ENCODE measurements at regions not wholly inside any gene's neighbourhood (a gene's known extent, or its start where the extent isn't known, plus 50 kb on each side); places are given as distances from the start of the nearest gene placed in this dataset.

DNA sequence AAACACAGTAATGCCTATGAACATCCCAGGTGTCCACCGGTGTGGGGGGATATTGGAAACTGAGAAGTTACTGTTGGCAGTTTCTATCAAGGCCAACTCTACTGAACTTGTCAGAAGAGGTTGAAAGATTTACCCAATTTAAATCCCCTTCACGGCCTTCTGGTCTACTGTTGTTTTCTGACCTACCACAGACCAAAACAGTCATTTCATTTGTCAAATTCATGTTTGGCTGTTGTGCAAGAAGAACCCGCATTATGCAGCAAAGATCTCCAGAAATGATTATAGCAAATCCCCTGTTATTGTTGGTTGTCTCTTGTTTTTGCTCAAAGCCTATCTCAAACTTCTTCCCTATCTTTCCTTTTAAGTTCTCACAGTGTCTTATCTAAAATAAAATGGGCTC lies 73.1 kb upstream of the MAF start:
- no peak for DNase-seq

GRCh38 chr16:79672524-79672923 lies 72.0 kb upstream of the MAF start:
- DNase-seq, result no peak

- DNase-seq, result no peak
Measured at GRCh38 chr16:79668502-79668901, 68.0 kb upstream of the MAF start.

GRCh38 chr16:79665970-79666369 lies 65.4 kb upstream of the MAF start:
- DNase-seq, result no peak

DNA sequence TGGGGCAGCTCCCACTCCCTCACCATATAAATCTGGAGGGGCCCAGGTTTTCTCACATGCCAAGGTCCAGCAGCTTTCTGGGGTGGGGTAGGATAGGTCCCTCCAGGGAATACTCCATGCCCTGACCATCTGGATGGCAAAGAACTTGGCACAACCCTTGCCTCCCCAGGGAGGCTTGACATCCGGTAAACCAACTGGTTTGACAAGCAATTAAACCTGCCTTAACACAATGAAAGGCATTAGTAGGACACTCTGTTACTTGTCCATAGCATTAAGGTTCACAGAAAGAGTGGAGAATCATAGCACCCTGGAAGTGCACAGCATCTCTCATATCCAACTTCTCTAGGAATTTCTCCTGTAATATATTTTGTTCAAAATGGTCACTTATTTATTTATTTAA lies 63.9 kb upstream of the MAF start:
- DNase-seq, result no peak

GRCh38 chr16:79662669-79663313 lies 62.3 kb upstream of the MAF start:
- DNase-seq, result no peak

DNA sequence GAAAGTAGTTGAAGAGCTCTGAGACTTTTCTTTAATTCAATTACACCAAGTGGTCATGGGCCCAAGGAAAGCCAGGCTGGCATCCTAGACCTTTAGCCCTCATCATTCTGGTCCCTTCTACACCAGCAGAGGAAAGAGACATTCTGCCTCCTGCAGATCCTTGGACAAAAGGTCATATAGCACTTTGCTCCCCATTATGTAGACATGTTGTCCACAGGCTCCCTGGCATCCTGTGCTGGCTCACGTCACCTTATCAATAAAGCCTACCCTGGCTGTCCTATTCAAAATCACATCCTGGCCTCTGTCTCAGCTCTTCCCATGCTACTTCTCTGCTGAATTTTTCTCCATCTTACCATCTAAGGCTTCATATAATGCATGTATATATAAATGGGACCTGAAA lies 61.6 kb upstream of the MAF start:
- DNase-seq, result no peak

- no peak for DNase-seq
Measured at GRCh38 chr16:79661578-79661977, 61.0 kb upstream of the MAF start.

GRCh38 chr16:79659344-79659743 lies 58.8 kb upstream of the MAF start:
- DNase-seq, result no peak

- no peak for DNase-seq
Measured at GRCh38 chr16:79658301-79659033, 57.9 kb upstream of the MAF start.

DNA sequence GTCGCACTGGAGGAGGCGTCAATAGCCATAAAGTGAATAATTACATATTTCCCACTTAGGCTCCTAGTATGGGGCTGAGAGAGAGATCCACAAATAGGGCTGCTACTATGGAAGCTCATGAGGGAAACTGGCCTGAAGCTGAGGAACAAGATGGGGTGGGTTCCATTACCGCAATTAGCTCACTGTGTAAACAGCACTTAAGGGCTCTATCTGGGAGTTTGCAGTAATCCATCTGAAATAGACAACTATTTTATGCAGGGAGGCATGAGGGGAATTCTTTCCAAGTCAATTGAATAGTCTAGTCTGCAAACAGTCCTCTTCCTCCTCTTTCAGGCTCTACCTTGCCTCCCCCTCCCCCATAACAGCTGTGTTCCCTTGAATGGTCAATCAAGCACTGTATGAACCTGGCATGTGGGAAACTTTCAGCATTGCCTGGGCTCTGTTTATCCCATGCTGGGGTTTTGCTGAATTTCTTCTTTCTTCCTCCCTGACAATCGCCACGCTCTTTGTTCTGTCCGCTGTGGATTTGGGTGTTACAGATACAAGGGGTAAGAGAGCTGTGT lies 56.1 kb upstream of the MAF start:
- DNase-seq, result no peak

DNA sequence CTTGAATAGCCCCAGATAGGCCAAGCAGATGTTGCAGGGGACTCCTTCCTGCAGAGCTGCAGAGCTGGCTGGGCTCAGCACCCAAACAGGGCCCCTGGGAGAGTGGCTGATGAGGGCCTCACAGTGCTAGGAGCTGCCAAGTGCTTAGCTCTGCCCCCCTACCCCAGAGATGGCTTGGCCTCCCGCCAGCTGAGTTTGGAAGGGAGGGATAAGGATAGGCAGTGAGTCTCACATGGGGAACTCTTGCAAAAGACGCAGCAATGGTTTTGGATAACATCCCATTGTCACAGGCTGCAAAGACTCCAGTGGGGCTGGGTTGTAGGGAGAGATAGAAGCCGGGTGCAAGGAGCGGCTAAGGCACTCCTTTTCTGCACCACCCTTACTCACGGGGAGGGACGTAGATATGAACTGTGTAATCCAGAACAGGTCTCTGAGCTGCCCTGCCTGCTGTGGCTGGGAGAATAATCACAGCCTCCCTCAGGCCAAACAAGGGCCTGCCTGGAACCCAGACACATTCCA lies 52.9 kb upstream of the MAF start:
- no peak for DNase-seq

- DNase-seq, result no peak
Measured at GRCh38 chr16:79651363-79651762, 50.8 kb upstream of the MAF start.

Measured in inflammatory macrophage treated with lipopolysaccharide for 1 hour (primary cell).